HFF-Myc (cell line): ENCODE measurements at regions not wholly inside any gene's neighbourhood (a gene's known extent, or its start where the extent isn't known, plus 50 kb on each side); places are given as distances from the start of the nearest gene placed in this dataset.

Experiments used
- DNase-seq: peaks from one replicate; pipeline ENCODE4 v3.0.0-alpha.2; 2011; ENCODE audit warnings: low read depth; ENCODE audit errors: extremely low read depth
- H3K4me3 ChIP-seq: replicated peaks from 2 replicates; pipeline ENCODE4 v1.5.1; 2011; ENCODE audit warnings: low read depth, mild to moderate bottlenecking, control low read depth, low read length
- CTCF ChIP-seq: IDR thresholded peaks from 2 replicates; pipeline ENCODE4 v1.5.1; 2012; ENCODE audit warnings: mild to moderate bottlenecking, low read depth, low read length, control low read depth; ENCODE audit errors: missing control alignments

GRCh38 chr1:8213676-8214075, 104.2 kb upstream of the SLC45A1 start:
- TF ChIP-seq CTCF: no peak
- no peak for DNase-seq

GRCh38 chr1:8213136-8213535, 104.8 kb upstream of the SLC45A1 start:
- H3K4me3 ChIP-seq: no peak overlapping the region
- no peak for TF ChIP-seq CTCF

More at GRCh38 chr1:8213676-8214075, 104.2 kb upstream of the SLC45A1 start:
- H3K4me3 ChIP-seq: no peak overlapping the region

GRCh38 chr1:8212580-8213031, 105.3 kb upstream of the SLC45A1 start:
- no peak for TF ChIP-seq CTCF
- DNase-seq: no peak
- H3K4me3 ChIP-seq: no peak overlapping the region

More at GRCh38 chr1:8213136-8213535, 104.8 kb upstream of the SLC45A1 start:
- no peak for DNase-seq

- TF ChIP-seq CTCF: no peak
- no peak overlapping the region for H3K4me3 ChIP-seq
- DNase-seq: peak; percentile 93
Measured at GRCh38 chr1:8211883-8212579, 105.9 kb upstream of the SLC45A1 start.

- no peak overlapping the region for H3K4me3 ChIP-seq
- no peak for DNase-seq
- no peak for TF ChIP-seq CTCF
Measured at GRCh38 chr1:8211251-8211882, 106.5 kb upstream of the SLC45A1 start.

- DNase-seq: no peak
- no peak for TF ChIP-seq CTCF
- H3K4me3 ChIP-seq: no peak overlapping the region
Measured at GRCh38 chr1:8207202-8207601, 110.7 kb upstream of the SLC45A1 start.
